Smooth muscle cell (in vitro differentiated cells): ENCODE measurements at regions not wholly inside any gene's neighbourhood (a gene's known extent, or its start where the extent isn't known, plus 50 kb on each side); places are given as distances from the start of the nearest gene placed in this dataset.

Experiments used
- DNase-seq: peaks from one replicate; lab custom pipeline; 2025; ENCODE audit not compliant: unreplicated experiment; lab: John Stamatoyannopoulos, UW
- H2AFZ ChIP-seq: fragments of 200-600 bp; sonication (generic); 2 replicates; pipeline ENCODE4 v1.6.0; 2016; ENCODE audit warnings: antibody characterized with exemption, low read depth, mild to moderate bottlenecking
- H3F3A ChIP-seq: fragments of 200-600 bp; sonication (generic); 2 replicates; pipeline ENCODE4 v1.6.0; 2017; ENCODE audit warnings: antibody characterized with exemption, low read depth
- H3K27ac ChIP-seq: fragments of 200-600 bp; sonication (generic); 2 replicates; pipeline ENCODE4 v1.5.1; 2016; ENCODE audit warnings: low read depth, mild to moderate bottlenecking
- H3K27me3 ChIP-seq: fragments of 200-600 bp; sonication (generic); 2 replicates; pipeline ENCODE4 v1.6.1; 2016; ENCODE audit warnings: low read depth, mild to moderate bottlenecking
- H3K36me3 ChIP-seq: fragments of 200-600 bp; sonication (generic); 2 replicates; pipeline ENCODE4 v1.5.1; 2016; ENCODE audit warnings: low read depth
- H3K4me1 ChIP-seq: fragments of 200-600 bp; sonication (generic); 2 replicates; pipeline ENCODE4 v1.5.1; 2016; ENCODE audit warnings: low read depth
- H3K4me2 ChIP-seq: fragments of 200-600 bp; sonication (generic); 2 replicates; pipeline ENCODE4 v1.6.0; 2016; ENCODE audit warnings: mild to moderate bottlenecking
- H3K4me3 ChIP-seq: fragments of 200-600 bp; sonication (generic); 2 replicates; pipeline ENCODE4 v1.5.1; 2016; ENCODE audit warnings: mild to moderate bottlenecking
- H3K79me2 ChIP-seq: fragments of 200-600 bp; sonication (generic); 2 replicates; pipeline ENCODE4 v1.6.0; 2016; ENCODE audit warnings: low read depth, mild to moderate bottlenecking
- H3K9ac ChIP-seq: fragments of 200-600 bp; sonication (generic); 2 replicates; pipeline ENCODE4 v1.6.0; 2016; ENCODE audit warnings: low read depth
- H3K9me3 ChIP-seq: fragments of 200-600 bp; sonication (generic); replicated peaks from 2 replicates; pipeline ENCODE4 v1.5.1; 2016; ENCODE audit warnings: low read depth
- H4K20me1 ChIP-seq: fragments of 200-600 bp; sonication (generic); 2 replicates; pipeline ENCODE4 v1.6.0; 2016; ENCODE audit warnings: low read depth
- CTCF ChIP-seq: fragments of 200-600 bp; sonication (generic); IDR thresholded peaks from 2 replicates; pipeline ENCODE4 v1.5.1; 2017; ENCODE audit warnings: borderline replicate concordance, mild to moderate bottlenecking, antibody characterized with exemption; ENCODE audit not compliant: insufficient read depth, poor library complexity, severe bottlenecking
- WGBS: methylation state at CpG from one replicate; pipeline ENCODE4 v1.1.7; 2016; ENCODE audit warnings: low lambda C conversion rate; 5-methylcytosine and 5-hydroxymethylcytosine counted together

DNA sequence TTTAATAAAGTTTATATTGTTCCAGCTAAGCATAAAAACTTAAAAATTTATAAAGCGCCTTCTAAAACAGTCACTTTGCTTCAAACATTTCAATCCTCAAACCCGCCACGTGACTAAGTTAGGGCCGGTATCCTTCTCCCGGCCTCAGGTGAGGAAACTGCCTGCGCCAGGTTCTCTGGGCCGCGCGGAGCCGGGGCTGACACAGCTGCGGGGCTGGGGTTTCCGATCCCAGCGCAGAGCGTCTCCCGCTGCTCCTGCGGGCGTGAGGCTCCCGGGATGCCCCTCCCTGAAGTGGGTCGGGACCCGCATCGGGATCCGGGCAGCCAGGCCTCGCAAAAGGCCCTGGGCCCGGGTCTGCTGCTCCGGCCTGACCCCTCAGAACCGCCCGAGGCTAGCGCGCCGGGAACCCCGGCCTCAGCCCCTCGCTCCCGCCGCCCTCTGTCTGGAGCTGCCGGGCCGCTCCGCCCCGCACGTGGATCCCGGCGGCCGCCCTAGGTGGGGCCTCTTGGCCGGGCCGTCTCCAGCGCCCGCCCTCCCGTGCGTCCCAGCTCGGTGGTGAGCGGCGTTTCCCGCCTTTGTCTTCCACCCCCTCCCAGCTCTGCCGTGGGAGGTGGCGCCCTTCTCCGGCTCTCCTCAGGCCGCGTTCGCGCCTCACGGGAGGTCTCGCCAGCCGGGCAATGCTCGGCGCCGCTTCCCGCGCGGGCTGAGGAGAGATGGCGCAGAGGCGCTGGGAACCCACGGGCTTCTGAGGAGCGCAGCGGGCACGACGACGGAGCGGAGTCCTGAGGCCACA is 267.9 kb downstream of the DLL1 start:
- H3F3A ChIP-seq: no peaks in the 10 kb centered on the region
- no peak overlapping the region for H3K4me3 ChIP-seq
- TF ChIP-seq CTCF: no peak
- H3K9me3 ChIP-seq: no peaks in the 10 kb centered on the region
- H3K27ac ChIP-seq: no peak overlapping the region
- H2AFZ ChIP-seq: no peak overlapping the region
- H3K9ac ChIP-seq: no peak overlapping the region
- H4K20me1 ChIP-seq: no peaks in the 10 kb centered on the region
- H3K36me3 ChIP-seq: no peaks in the 10 kb centered on the region
- no peak for DNase-seq
- no peaks in the 10 kb centered on the region for H3K4me1 ChIP-seq
- no peaks in the 10 kb centered on the region for H3K79me2 ChIP-seq
- H3K4me2 ChIP-seq: no peak overlapping the region
- 92% methylated on average over 60 of the region's 77 CpGs for WGBS
- no peaks in the 10 kb centered on the region for H3K27me3 ChIP-seq

DNA sequence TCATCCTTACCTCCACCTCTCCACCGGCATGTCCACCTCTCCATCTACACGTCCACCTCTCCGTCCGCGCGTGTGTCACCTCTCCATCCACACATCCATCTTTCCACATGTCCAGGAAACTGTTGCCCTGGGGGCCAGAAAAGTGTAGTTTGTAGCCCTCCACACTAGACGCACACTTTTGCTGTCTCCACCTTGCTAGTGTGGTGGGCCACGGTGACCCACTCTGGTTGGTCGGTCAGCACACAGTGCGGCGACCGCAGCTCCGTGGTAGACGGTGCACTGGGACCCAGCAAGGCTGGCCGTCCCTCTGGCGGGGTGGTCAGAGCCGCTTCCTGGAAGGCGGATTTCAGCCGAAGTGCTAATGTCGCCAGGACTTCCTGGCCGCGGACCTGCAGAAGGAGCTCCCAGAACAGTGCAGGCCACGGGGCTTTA is 268.6 kb downstream of the DLL1 start:
- no peaks in the 10 kb centered on the region for H3K79me2 ChIP-seq
- no peak overlapping the region for H2AFZ ChIP-seq
- H3K27ac ChIP-seq: no peak overlapping the region
- no peak overlapping the region for H3K9ac ChIP-seq
- no peaks in the 10 kb centered on the region for H3F3A ChIP-seq
- no peak overlapping the region for H3K4me3 ChIP-seq
- H3K36me3 ChIP-seq: no peaks in the 10 kb centered on the region
- no peaks in the 10 kb centered on the region for H4K20me1 ChIP-seq
- whole genome bisulfite sequencing: 95% methylated on average over 23 of the region's 23 CpGs
- H3K9me3 ChIP-seq: no peaks in the 10 kb centered on the region
- no peak overlapping the region for H3K4me2 ChIP-seq
- DNase-seq: no peak
- TF ChIP-seq CTCF: no peak
- no peaks in the 10 kb centered on the region for H3K4me1 ChIP-seq
- H3K27me3 ChIP-seq: peaks cover 1% of the 10 kb centered on the region

DNA sequence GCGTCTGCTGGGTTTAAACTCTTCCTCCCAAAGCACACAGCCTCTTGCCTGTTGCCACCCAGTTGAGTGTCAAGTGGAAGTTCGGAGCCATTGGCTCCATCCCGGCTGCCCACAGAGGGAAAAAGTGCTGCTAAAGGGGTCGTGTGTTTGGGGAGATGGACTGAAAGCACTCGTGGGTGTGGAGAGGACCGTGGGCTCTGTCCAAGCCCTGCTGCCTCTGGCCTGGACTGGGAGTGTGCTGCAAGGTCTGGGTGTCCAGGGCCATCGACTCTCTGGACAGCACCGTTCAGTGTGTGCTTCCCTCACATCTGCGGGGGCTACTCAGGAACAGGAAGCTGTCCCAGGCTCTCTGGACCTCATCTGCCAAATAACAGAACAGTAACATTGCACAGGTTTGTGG is 269.3 kb downstream of the DLL1 start:
- H3K27me3 ChIP-seq: peaks cover 8% of the 10 kb centered on the region
- H2AFZ ChIP-seq: no peak overlapping the region
- no peak overlapping the region for H3K4me2 ChIP-seq
- WGBS: 91% methylated on average over 9 of the region's 9 CpGs
- no peak overlapping the region for H3K9ac ChIP-seq
- no peaks in the 10 kb centered on the region for H3F3A ChIP-seq
- H3K4me1 ChIP-seq: no peaks in the 10 kb centered on the region
- no peaks in the 10 kb centered on the region for H3K9me3 ChIP-seq
- no peak overlapping the region for H3K27ac ChIP-seq
- H3K79me2 ChIP-seq: no peaks in the 10 kb centered on the region
- TF ChIP-seq CTCF: no peak
- no peak overlapping the region for H3K4me3 ChIP-seq
- H4K20me1 ChIP-seq: no peaks in the 10 kb centered on the region
- no peaks in the 10 kb centered on the region for H3K36me3 ChIP-seq
- no peak for DNase-seq
